GM21390 (cell line): ENCODE measurements at regions not wholly inside any gene's neighbourhood (a gene's known extent, or its start where the extent isn't known, plus 50 kb on each side); places are given as distances from the start of the nearest gene placed in this dataset.

Experiments
- ATAC-seq: cut with Tn5 transposase; IDR thresholded peaks from one replicate; pipeline ENCODE4 v1.9.1; 2021; ENCODE audit not compliant: unreplicated experiment

GRCh38 chr2:196314157-196314556 is 142.8 kb upstream of the STK17B start:
- no peak for ATAC-seq

GRCh38 chr2:196314780-196315179 is 143.4 kb upstream of the STK17B start:
- ATAC-seq, result no peak

DNA sequence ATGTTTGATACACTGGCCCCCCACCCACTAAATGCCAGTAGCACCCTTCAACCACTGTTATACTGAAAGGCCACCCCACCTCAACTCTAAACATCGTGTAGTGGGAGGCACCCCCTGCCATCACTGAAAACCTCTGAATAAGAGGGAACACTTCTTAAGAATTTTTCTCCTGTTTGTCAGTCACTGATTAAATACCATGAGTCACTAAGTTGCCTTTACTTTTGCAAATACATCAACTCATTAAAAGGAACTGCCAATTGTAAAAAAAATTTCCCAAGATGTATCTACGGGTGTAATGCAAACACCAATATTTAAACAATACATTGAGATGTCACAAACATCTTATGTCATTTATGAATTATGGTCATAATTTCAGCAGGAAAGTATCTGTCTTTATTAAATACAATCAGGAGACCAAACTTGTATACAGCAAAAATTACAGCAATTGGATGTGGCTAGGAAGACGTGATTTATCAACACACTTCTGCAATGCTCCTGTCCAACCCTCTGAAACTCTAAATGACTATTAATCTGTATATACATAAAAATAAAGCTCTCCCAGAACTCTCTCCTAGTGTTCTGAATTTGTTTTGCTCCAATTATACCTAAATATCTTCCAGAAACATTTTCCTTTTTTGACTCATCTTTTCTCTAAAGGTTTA is 144.1 kb upstream of the STK17B start:
- no peak for ATAC-seq

DNA sequence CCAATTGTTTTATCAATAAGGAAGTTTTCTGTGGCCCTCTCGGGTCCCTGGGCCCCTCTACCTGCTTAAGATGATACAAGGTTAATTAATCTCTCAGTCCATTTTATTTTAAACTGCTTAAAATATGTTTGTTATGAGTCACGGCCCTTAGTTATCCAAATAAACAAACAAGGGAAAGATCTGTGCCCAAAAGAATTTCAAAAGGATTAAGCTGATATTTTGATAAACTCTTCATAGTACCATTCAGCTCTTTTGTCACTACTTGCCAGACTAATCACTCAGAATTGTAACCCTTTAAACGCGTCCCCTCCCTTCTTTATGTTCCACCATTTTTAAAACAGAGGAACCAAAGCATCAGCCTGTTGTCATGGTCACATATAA is 144.7 kb upstream of the STK17B start:
- ATAC-seq, result no peak

DNA sequence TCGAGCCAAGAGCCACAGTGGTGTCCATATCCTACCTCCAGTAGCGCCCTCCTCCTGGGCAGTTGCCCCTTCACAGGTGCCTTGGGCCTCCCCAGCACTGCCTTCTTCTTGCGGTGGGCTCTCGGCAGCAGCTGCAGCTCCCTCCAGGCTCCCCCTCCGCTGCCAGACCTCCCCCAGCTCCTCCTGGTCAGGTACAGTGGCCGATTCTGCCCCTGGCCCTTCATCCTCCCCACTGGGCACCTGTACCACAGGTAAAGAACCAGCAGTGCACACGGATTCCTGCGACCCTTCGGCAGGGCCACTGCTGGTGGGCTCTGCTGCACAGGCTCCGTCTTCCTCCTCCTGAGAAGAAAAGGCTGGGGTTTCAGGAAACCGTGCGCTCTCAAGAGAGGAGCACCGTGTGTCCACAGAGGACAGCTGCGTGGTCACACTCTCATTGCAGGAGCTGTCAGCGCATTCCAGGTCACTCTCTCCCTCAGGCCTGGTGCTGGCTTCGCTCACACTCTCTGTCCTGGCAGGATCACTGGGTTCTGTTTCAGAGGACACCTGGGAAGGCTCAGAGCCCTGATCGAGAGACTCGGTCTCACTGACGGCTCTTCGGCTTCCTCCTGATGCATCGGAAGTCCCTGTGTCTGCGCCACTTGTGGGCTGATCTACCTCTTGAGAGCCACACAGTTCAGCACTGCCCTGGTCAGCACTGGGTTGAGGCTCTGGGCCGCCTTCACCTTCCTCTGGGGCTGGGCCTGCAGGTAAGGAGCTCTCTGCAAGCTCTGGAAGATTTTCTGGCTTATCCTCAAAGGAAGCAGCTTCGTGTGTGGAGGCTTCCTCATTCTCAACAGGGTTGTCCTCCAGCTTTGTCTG is 147.4 kb upstream of the STK17B start:
- ATAC-seq, result no peak

GRCh38 chr2:196322973-196323810 is 151.8 kb upstream of the STK17B start:
- ATAC-seq, result no peak

DNA sequence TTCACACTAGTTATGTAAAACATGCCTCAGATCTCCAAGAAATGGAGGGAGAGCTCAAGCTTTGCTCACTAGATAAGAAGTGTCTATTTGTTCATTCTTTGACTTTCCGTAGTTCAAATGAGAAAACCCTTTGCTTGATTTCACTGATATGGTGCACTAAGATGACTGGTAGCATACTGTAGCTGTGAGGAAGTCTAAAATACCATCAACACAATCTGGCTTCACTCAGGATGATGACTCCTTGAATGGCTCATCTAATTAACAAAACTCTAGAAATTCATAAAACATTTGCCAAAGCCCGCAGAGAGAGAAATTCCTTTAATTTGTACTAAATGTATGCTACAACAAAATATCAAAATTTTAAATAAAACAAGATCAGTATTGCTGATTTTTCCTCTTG is 152.8 kb upstream of the STK17B start:
- ATAC-seq, result no peak

GRCh38 chr2:196328088-196328680 is 156.8 kb upstream of the STK17B start:
- no peak for ATAC-seq

DNA sequence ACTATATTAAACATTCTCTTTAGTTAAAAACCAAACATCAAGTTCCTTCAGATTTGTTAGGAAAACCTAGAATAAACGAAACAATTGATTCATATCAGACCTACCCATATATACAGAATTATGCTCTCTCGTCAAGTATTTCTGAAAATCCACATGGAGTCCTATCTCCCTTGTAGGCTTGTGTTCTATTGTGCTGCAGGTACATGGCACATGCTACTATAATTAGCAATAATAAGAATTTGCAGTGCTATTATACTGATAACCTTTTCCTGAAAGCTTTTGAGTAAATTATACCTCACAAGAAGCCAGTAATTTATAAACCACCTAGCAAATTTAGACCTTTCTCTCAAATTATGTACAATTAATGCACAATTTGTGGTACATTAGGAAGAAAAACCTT is 158.6 kb upstream of the STK17B start:
- no peak for ATAC-seq

GRCh38 chr2:196330645-196331044 is 159.3 kb upstream of the STK17B start:
- no peak for ATAC-seq

GRCh38 chr2:196331143-196331542 is 159.8 kb upstream of the STK17B start:
- ATAC-seq, result no peak

DNA sequence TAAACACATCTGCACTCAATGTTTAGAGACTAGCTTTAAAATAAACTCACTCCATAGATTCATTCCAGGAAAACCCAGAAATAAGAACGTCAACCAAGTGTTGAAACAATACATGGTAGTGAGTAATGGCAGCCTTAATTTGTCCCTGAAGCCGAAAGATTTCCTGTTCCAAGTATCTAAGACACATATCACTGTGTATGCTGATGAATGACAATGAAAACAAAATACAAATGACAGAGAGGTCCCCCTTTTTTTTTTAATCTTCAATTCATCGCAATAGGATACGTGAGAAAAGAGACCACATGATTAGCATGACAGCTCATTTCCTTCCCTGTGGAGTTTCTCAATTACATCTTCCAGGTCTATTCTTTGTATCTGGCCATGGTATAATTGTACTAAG is 160.5 kb upstream of the STK17B start:
- no peak for ATAC-seq

DNA sequence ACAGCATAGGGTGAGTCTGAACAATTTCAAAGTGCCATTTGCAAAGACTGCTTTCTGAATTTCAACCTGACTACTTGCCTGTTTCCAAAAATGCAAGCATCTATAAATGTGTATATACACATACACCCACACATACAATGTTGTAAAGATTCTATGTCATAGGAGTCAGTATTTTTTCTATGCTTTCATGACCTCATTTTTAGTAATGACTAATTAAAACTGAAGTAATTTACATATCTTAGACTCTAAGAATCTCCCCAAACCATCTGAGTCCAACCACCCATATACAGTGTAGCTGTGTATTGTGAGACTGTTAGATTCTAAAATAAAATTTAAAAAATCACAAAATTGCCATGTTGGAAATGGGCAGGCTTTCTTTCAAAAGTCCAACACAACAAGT is 162.0 kb upstream of the STK17B start:
- ATAC-seq, result no peak

DNA sequence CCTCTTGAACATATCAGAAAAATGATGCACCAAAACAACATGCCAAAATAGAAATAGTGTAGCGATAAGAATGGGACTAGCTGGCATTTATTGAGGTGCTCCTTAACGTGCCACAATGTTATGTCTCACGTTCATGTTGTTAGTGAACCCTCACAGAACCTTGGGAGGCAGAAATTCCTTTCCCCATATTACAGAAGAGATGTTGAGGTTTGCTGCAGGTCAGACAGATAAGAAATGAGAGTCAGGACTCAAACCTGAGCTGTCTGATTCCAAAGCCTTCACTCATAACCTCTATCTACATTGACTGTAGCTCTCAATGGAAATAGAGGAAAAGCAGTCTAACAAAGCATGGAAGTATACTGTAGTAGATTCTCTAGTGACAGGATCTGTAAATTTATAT is 163.3 kb upstream of the STK17B start:
- ATAC-seq, result no peak

DNA sequence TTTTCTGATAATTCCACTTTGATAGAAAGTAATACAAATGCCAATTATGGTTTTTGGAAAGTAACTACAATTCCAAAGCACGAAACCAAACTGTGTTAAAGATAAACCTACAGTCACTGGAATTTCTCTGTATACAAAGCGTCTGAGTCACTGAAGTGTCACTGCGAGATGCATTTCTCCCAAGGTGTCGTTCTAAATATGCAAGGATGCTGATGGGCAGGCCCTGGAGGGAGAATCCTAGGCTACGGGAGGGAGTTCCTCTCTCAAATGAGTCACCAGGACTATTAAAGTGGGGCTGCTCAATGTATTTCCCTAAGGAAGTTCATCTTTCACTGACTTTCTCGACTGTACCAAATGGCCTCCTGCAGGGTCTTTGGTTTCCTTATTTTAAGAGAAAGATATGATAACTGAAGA is 163.8 kb upstream of the STK17B start:
- no peak for ATAC-seq

- ATAC-seq, result no peak
Observed at GRCh38 chr2:196336207-196336606, 164.8 kb upstream of the STK17B start.

GRCh38 chr2:196336715-196337114 is 165.3 kb upstream of the STK17B start:
- no peak for ATAC-seq

DNA sequence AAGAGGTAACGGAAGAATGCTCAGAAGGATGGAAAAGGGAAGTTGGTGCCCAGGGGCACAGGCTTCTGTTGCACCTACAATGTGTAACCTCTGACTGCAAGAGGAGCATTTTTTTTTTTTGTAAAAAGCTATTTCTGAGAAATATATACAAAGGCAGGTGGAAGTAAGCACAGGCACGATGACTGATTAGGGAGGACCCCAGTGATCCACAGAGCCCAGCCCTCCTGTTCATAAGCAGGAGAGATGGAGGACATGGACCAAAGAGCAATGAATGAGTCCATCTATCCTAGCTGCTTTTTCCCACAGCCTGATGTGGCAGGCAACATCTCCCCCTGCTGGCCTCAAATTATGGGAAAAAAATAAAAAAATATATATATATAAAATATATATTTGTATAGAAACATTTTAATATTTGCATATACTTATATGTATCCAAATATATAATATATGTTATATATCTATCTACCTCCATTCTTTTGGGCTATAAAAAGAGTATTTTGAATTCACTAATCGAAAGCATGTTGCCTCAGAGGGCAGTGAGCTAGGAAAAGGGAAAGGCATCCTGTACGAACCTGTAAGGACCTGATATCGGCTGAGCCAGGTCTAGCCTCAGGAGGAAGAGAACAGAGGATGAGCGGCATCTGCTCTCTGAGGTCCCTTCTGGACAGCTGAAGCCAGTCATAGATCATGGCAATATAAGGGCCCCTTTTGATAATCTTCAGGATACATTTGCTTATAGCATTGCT is 166.0 kb upstream of the STK17B start:
- ATAC-seq, result no peak

GRCh38 chr2:196338440-196338839 is 167.1 kb upstream of the STK17B start:
- ATAC-seq, result no peak

- ATAC-seq, result no peak
Observed at GRCh38 chr2:196341277-196341841, 170.0 kb upstream of the STK17B start.
